HG03045 (cell line): ENCODE measurements at regions not wholly inside any gene's neighbourhood (a gene's known extent, or its start where the extent isn't known, plus 50 kb on each side); places are given as distances from the start of the nearest gene placed in this dataset.
"Not testable (repeated sequence)": the region's sequence is repeated elsewhere in the genome, so short reads cannot be mapped to it uniquely, and the experiment has no call there.

Experiments used
- ATAC-seq: cut with Tn5 transposase; IDR thresholded peaks from one replicate; pipeline ENCODE4 v1.9.1; 2021; ENCODE audit warnings: mild to moderate bottlenecking, moderate library complexity; ENCODE audit not compliant: unreplicated experiment

DNA sequence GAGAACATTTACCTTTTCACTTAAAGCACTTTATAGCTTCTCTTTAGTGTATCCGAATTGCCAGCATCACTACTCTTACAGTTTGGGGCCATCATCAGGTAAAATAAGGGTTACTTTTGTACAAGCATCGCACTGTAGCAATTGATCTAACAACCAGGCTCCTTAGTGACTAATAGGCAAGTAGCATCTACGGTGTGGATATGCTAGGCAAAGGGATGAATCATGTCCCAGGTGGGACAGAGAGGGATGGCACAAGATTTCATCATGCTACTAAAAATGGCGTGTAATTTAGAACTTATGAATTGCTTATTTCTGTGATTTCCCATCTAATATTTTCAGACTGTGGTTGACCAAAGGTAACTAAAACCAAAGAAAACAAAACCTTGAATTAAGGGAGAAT, 582.3 kb downstream of the KCNH5 start:
- no peak for ATAC-seq

DNA sequence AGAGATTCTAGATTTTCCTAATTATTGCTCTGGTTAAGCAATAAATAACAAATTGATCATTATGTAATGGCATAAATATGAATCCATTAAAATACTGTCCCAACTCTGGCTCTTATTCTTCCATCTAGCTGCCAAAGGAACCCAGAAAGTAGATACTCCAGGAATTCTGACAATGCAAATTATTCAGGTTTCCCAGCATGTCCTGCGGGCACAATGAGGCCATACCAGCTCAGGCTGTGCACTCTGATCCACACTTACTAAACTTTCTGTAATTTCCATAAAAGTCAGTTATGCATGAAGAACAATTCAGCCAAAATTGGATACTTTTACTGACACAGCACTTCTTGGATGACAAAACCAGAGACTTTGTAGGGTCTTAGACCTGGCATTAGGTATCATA, 576.3 kb downstream of the KCNH5 start:
- ATAC-seq = no peak

DNA sequence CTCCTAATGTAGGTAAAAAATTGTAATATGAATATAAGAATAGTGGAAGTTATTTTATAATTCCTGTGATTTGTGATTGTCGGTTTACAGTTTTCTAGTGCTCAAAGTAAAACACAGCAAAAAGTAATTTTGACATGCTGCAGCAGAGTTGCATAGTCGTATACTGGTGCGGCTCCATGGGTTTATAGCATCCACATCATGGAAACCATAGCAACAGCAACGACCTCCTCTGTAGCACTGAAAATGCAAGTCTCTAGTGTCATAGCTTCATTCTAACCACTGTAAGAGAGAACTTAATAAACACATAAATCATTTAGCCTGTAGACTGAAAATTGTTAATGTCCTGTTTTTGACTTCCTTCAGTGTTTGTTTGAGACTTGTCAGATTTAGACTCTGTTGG, 574.3 kb downstream of the KCNH5 start:
- ATAC-seq = no peak

DNA sequence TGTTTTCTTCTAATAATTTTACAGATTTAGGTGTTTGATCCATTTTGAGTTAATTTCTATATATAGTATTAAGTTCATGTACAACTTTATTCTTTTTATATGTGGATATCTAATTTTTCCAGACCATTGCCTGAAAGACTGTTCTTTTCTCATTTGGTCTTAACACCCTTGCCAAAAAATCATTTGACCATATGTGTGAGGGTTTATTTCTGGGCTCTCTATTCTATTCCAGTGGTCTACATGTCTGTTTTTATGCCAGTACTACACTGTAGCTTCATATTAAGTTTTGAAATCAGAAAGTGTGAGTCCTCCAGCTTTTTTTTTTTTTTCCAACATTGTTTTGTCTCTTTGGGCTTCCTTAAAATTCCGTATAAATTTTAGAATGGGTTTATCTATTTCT, 554.1 kb downstream of the KCNH5 start:
- no peak for ATAC-seq

DNA sequence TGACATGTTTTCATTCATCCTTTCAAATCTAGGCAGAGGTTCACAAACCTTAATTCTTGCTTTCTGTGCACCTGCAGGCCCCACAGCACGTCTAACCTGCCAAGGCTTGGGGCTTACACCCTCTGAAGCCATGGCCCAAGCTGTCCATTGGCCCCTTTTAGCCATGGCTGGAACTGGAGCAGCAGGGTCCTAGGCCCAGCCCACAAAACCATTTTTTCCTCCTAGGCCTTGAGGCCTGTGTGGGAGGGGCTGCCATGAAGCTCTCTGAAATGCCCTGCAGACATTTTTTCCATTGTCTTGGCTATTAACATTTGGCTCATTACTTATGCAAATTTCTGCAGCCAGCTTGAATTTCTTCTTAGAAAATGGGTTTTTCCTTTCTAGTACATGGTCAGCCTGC, 547.5 kb downstream of the KCNH5 start:
- no peak for ATAC-seq

DNA sequence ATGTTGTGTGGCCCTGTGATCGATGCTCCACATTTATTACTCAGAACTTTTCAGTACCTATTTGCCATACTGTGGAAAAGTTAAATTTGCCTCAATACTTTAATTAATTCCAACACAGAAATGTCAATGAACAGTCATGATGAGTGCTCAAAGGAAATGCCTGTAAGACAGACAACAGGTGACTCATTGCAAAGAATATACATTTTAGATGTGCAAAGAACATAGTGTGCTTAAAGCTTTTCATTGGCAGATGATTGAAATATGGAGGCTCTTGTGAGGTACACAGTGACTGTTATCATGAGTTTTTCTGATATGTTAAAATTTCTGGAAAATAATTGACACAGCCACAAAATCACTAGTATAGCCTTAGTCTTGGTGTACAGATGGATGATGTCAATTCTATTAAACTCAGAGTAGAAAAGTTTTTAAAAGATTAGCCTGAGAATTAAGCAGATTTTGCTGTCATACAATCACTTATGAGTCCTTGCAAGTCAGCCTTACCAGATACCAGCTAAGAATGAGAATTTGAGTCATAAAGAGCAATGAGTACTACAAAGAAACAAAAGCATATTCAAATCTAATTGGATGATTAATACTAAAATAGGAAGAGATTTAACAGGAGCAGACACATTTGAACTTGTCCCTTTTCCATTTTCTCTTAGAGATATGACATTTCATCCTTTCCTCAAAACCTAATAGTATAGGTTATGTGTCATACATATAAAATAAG, 544.1 kb downstream of the KCNH5 start:
- no peak for ATAC-seq

DNA sequence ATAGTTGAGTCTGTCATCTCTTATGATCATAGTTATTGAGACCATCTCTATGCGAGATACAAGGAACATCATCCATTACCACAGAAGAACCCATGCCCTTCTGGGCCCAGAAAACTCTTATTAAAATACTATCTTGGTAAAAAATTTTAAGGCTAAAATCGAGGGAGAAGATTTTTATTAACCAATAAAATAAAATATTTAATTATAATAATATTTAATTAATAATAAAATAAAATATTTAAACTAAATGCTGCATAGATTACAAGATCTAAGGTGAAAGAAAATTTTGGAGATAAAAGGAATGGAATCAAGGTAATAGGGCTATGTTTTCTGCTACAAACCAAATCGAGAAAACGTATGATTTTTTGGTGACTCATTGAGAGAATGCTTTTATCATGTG, 540.2 kb downstream of the KCNH5 start:
- ATAC-seq = no peak

DNA sequence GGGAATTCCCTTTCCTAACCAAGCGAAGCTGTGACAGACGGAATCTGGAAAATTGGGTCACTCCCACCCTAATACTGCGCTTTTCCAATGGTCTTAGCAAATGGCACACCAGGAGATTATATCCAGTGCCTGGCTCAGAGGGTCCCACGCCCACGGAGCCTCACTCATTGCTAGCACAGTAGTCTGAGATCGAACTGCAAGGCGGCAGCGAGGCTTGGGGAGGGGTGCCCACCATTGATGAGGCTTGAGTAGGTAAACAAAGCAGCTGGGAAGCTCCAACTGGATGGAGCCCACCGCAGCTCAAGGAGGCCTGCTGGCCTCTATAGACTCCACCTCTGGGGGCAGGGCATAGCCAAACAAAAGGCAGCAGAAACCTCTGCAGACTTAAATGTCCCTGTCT, 523.9 kb downstream of the KCNH5 start:
- not testable (repeated sequence) for ATAC-seq

DNA sequence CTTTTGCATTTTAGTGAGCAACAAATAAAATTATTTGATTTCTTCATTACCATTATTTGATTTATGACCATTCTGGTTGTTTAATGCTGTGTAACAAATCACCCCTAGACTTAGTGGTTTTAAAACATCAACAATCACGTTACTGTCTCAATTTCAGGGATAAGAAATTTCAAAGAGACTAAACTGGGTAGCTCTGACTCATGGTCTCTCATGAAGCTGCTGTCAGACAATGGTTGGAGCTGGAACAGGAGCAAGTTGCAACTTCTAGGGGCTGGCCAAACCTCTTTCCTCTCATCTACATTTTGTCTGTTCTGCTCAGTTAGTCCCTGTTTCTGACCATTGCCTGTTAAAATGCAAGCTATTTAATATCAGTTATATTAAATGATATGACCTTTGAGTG, 517.0 kb downstream of the KCNH5 start:
- ATAC-seq = no peak

DNA sequence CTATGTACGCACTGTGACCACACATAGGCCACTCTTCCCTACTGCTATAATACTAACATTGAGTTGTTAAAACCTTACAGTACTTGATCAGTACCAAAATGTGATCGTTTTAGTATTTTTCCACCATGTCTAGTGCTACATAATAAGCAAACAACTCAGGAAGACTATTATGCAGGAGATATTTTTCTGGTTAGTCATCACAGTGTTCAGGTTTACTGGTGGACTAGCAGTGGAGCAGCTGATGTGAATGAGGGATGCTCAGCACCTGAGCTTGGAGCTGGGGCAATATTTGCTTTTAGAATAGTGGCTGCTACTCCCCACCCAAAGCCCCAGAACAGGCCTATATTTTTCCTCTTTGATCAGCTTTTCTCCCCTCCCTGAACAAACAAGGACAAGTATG, 513.1 kb downstream of the KCNH5 start:
- ATAC-seq = no peak

DNA sequence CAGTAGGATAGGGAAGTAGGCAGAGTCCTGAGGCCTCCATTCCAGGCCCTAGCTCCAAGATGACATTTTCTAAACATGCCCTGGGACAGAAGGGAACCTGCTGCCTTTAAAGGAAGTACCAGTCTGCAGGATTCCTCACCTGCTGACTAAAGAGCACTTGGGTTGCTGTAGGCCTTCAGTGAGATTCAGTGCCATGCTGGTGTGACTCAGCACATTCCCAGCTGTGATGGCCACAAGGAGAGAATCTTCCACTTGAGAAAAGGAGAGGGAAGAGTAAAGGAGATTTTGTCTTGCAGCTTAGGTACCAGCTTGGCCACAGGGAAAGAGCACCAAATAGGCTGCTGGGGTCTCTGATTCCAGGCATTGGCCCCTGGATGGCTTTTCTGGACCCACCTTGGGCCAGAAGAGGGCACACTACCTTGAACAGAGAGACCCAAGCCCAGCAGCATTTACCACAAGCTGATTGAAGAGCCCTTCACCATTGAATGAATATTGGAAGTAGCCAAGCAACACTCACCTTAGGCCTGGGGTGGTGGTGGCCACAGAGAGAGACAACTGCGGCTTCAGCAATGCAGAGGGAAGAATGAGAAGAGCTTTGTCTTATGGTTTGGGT, 498.3 kb downstream of the KCNH5 start:
- ATAC-seq = no peak

DNA sequence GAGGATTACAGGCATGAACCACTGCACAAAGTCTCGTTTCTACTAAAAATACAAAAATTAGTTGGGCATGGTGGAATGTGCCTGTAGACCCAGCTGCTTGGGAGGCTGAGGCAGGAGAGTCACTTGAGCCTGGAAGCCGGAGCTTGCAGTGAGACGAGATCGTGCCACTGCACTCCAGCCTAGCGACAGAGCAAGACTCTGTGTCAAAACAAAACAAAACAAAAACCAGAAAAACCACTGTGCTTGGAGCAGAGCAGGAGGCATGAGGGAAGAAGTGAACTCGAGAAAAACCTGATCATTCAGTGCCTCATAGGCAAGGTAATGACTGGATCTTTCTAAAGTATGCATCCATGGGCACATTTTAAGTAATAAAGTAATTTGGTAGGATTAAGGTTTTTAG, 487.8 kb downstream of the KCNH5 start:
- ATAC-seq = no peak

DNA sequence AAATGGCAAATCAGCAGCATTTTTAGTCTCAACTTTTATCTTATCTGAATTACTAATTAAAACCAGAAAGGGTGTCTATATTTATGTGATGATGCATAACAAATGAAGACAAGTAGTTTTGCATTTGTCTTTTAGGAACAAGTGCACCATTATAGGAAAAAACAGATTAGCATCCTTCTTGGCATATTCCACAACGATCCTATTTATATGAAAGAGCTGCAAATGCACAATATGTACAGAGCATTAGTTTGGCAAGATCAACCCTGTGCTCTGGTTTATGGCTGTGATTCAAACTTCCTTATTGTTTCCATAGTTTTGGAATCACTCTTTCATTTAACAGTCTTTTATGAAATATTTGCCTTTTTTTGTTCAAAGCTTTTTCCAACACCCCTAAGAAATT, 486.8 kb downstream of the KCNH5 start:
- ATAC-seq = no peak

DNA sequence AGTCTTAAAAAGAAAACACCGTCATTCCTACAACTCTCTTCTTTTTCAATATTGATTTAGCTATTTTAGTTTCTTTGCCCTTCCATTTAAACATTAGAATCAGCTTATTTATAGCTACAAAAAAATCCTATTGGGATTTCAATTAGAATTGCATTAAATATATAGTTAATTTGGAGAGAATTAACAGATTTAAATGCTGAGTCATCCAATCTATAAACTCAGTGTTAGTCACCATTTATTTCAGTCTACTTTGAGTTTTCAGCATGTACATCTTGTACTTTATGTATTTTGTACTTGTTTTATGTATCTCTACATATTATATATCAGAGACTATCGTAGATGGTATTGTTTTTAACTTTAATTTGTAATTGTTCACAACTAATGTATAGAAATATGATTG, 460.0 kb downstream of the KCNH5 start:
- no peak for ATAC-seq

DNA sequence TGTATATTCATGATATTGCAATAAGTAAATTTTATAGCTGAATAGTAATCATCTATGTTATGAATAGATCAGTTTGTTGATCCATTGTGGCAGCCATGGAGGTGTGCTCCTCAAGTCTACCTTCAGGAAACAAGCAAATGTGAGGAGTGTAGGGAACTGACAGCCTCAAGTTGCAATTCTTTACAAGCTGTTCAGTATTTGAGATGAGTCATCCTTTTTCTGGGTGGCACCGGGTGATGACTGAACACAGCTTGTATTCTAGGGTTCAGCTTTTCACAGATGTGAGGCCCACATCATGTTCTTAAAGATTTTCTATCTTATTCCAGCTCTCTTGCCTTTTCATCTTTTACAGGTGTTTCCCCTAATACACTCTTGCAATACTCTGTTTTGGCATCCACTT, 452.4 kb downstream of the KCNH5 start:
- no peak for ATAC-seq

DNA sequence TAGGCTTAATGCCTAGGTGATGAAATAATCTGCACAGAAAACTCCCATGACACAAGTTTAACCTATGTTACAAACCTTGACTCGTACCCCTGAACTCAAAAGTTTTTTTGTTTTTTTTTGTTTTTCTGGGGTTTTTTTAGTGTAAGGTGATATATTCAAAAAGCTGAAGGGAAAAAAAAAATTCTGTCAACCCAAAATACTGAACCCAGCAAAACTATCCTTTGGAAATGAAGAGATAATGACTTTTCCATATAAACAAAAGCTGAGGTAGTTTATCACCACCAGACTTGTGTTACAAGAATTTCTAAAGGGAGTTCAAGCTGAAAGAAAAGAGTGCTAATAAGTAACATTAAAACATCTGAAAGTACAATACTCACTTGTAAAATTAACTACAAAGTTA, 448.1 kb downstream of the KCNH5 start:
- ATAC-seq = no peak

DNA sequence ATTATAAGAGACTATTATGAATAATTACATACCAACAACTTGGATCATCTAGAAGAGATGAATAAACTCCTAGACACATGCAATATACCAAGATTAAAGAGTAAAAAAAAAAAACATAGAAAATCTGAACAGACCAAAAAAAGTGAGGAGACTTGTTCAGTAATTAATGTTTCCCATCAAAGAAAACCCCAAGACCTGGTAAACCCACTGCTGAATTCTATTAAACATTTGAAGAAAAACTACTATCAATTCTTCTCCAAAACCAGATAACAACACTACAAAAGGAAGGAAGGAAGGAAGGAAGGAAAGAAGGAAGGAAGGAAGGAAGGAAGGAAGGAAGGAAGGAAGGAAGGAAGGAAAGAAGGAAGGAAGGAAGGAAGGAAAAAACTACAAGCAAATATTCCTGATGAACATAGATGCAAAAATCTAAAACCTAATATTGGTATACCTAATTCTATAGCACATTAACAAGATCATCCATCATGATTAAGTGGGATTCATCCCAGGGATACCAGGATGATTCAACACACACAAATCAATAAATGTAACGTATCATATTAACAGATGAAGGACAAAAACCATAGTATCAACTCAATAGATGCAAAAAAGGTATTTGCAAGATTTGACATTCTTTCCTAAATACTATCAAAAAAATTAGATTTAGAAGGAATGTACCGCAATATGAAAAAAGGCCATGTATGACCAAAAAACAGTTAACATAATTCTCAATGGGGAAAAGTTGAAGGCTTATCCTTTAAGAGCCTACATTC, 445.5 kb downstream of the KCNH5 start:
- ATAC-seq = no peak

DNA sequence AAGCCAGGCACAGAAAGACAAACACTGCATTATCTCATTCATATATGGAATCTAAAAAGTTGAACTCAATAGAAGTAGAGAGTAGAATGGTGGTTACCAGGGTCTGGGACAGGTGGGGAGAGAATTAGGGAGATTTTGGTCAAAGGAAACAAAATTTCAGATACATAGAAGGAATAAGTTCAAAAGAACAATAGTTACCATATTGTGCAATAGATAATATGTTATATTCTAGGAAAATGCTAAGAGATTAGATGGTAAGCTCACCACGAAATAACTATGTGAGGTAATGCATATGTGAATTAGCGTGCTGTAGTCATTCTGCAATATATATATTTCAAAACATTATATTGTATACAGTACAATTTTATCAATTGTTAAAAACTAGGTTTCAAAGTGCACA, 442.5 kb downstream of the KCNH5 start:
- ATAC-seq = no peak

DNA sequence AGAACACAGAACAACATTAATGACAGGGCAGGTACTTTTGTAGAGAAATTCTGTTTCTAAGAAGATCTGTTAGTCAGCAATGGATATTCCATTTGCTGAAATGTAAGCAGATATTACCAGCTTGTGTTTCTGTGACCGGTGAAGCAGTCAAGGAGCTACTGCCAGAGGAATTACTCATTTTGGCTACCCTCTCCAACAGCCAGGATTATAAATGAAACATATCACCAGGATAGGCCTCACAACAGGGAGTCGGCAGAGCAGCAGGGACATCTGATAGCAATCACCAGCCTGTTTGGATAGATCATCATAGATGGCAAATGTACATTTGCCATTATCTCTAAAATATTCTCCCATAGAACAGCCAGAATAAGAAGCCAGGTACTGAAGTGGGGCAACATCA, 440.7 kb downstream of the KCNH5 start:
- no peak for ATAC-seq

DNA sequence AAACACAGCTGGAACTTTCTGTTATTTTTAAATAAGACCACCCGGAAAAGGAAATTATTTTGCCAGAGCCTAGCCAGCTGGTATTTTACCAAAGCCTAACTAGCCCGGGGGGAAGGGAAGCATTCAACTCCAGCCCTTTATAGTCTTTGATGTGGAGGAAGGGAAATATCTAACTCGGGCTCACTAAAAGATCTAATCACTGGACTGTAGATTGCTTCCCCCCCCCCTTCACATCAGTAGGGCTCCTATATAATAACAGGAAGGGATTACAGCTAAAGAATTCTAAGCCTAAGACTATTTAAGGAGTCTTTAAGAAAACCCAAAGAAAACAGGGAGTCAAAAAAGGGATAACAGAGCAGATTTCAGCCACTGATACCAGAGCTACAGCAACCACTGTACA, 431.1 kb downstream of the KCNH5 start:
- ATAC-seq = no peak

DNA sequence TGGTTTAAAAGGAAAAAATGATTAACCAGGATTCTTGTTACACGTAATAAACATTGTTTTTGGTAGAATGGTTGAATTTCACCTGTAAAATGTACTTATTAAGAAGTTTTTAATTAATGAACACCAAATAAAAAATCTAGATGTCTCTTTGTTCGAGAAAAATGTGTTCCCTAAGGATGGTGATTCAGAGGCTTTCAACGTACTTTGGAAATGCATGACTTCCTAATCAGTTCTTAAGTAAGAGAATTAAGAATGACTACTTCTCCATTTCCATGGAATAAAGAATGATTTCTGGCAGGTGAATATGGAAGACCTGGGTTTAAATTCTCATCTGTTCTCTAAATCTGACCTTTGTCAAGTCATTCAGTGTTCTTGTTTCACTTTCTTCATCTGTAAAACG, 428.6 kb downstream of the KCNH5 start:
- no peak for ATAC-seq

DNA sequence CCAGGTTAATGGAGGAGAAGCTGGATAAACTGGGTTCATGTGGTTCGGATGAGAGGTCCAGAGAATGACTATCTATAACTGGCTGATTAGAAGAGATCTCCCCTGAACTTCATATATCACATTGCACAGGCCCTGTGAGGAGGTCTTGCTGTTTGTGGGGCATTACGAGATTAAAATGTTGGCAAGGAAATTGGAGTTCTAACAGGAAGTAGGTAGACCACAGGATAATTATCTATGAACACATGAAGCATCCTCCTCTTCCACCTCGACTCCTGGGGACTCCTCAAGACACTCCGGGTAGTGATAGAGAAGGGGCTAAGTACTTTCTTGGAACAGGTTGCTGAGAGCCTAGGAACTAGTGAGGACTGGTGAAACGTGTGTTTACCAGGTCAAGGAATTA, 418.8 kb downstream of the KCNH5 start:
- no peak for ATAC-seq
